Activated T-helper 17 cell treated with anti-CD3 and anti-CD28 coated beads, Interleukin-2, amount 50 U/mL, for 72 hours (primary cell): ENCODE measurements at regions not wholly inside any gene's neighbourhood (a gene's known extent, or its start where the extent isn't known, plus 50 kb on each side); places are given as distances from the start of the nearest gene placed in this dataset.

ENCODE experiments used
- ATAC-seq: fragments of 150-1000 bp; cut with Tn5 transposase; replicated peaks from 2 replicates; pipeline ENCODE4 v1.10.0; 2021; ENCODE audit warnings: mild to moderate bottlenecking, moderate library complexity
- H3K27ac Mint-ChIP-seq: one replicate; pipeline ENCODE4 v1.8.0; 2022; ENCODE audit warnings: mixed read lengths
- H3K27me3 Mint-ChIP-seq: one replicate; pipeline ENCODE4 v1.8.0; 2022; ENCODE audit warnings: mixed read lengths
- H3K36me3 Mint-ChIP-seq: one replicate; pipeline ENCODE4 v1.8.0; 2022; ENCODE audit warnings: low read depth, mild to moderate bottlenecking, mixed read lengths
- H3K4me1 Mint-ChIP-seq: one replicate; pipeline ENCODE4 v1.8.0; 2022; ENCODE audit warnings: mixed read lengths
- H3K4me3 Mint-ChIP-seq: one replicate; pipeline ENCODE4 v1.8.0; 2022; ENCODE audit warnings: mild to moderate bottlenecking, mixed read lengths
- H3K9me3 Mint-ChIP-seq: one replicate; pipeline ENCODE4 v1.8.0; 2022; ENCODE audit warnings: mixed read lengths

DNA sequence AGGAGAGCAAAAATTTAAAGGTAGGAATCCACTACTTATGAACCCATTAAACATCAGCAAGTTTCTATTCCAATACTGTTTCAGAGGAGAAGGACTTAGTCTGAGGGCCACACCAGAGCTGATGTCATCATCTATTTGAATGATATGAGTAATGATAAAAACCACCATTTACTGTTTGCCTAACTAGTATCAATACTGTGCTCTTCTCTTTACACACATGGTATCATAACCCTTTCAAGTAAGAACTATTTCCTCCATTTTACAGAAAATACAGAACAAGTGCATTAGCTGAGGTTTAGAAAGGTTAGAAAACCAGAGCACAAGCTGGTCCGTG, 651.3 kb upstream of the KIRREL3 start:
- no peaks in the 10 kb centered on the region for H3K27me3 Mint-ChIP-seq
- no peaks in the 10 kb centered on the region for H3K9me3 Mint-ChIP-seq
- no peaks in the 10 kb centered on the region for H3K4me1 Mint-ChIP-seq
- no peak overlapping the region for H3K4me3 Mint-ChIP-seq
- peak; percentile 37 for ATAC-seq
- H3K27ac Mint-ChIP-seq, result no peak overlapping the region
- no peaks in the 10 kb centered on the region for H3K36me3 Mint-ChIP-seq

DNA sequence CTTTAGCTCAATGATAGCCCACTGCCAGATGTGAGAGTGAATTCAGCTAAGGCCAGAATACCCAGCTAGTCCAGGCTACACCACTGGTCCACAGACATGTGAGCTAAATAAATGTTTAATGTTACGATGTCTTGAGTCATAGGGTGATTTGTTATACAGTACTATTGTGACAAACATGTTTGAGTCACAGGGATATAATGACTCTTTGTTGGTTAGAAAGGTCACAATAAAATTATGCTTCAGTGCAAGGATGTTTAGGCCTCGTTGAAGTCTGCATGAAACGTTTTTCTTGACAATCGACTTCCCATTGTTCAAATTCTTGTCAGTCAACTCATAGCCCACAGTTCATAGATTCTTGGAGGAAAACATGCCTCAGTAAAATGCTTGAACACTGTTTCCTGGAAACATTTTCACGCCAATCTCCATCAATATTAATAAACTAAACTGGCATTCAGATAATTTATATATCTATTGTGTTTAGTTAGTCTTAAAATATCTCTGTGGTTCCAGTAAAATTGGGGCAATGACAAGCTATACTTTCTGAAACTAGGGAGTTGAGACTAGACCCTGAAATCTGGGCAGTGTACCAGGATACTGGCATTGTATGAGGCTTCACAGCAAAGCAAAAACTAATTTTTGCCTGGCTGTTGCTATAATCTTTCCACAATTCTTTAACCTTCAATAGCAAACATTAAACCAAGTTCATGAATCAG, 650.8 kb upstream of the KIRREL3 start:
- no peaks in the 10 kb centered on the region for H3K27me3 Mint-ChIP-seq
- H3K4me3 Mint-ChIP-seq, result no peak overlapping the region
- no peak overlapping the region for H3K27ac Mint-ChIP-seq
- H3K4me1 Mint-ChIP-seq, result no peaks in the 10 kb centered on the region
- H3K9me3 Mint-ChIP-seq, result no peaks in the 10 kb centered on the region
- peak; percentile 32 for ATAC-seq
- H3K36me3 Mint-ChIP-seq, result no peaks in the 10 kb centered on the region

DNA sequence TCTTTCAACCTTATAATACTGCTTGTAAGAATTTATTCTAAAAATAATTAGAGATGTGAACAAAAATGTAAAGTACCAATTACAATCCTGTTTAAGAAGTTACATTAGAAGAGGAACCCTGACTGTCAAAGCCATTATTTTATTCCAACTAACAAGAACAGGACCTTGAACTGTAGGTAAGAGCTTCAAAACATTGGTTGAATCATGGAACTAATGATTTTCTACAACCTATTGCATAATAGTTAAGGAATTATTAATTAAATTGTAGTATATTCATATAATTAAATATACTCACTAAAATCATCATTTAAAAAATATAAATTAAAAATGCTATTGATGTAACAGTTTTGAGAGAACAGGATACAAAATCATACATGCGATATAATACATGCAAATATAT, 649.4 kb upstream of the KIRREL3 start:
- Mint-ChIP-seq H3K27ac (no peak overlapping the region), H3K4me3 (no peak overlapping the region), H3K9me3 (no peaks in the 10 kb centered on the region), H3K27me3 (no peaks in the 10 kb centered on the region), H3K4me1 (no peaks in the 10 kb centered on the region), H3K36me3 (no peaks in the 10 kb centered on the region)
- no peak for ATAC-seq

DNA sequence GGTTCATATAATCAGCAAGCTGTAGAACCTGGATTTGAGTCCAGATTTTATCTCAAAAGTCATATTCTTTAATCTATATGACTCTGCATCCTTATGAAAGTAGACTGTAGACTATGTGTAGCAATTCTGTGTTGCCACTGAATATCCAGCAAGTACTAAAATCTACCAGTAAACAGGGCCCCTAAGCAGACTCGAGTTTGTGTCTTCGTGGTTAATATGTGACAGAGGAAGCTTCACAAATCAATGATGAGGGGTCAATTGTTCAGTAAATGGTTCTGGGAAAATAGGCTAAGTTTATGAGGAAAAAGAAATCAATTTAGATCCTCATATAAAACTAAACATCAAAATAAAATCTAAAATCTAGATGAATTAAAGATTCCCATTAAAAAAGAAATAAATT, 648.5 kb upstream of the KIRREL3 start:
- ATAC-seq, result no peak
- Mint-ChIP-seq H3K36me3 (no peaks in the 10 kb centered on the region), H3K27me3 (no peaks in the 10 kb centered on the region), H3K4me1 (no peaks in the 10 kb centered on the region), H3K27ac (no peak overlapping the region), H3K9me3 (no peaks in the 10 kb centered on the region), H3K4me3 (no peak overlapping the region)

DNA sequence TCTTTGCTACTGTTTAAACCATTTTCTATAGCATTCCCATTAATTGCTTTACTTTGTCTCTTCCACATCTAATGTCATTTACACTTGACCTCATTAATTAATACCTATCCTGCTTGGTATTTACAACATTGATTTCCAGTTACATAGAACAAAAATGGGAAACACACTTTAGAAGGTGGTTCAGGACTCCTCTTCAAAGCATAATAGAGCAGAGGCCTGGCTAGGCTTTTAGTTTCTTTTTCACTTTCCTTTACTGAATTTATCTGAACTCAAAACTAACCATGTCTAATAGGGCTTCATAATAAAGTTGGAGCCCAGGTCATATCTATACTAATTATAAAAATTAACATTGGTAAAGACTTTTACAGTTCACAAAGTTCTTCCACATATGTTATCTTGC, 648.0 kb upstream of the KIRREL3 start:
- no peaks in the 10 kb centered on the region for H3K9me3 Mint-ChIP-seq
- no peak overlapping the region for H3K4me3 Mint-ChIP-seq
- ATAC-seq, result no peak
- no peaks in the 10 kb centered on the region for H3K36me3 Mint-ChIP-seq
- H3K27me3 Mint-ChIP-seq, result no peaks in the 10 kb centered on the region
- H3K4me1 Mint-ChIP-seq, result no peaks in the 10 kb centered on the region
- no peak overlapping the region for H3K27ac Mint-ChIP-seq

DNA sequence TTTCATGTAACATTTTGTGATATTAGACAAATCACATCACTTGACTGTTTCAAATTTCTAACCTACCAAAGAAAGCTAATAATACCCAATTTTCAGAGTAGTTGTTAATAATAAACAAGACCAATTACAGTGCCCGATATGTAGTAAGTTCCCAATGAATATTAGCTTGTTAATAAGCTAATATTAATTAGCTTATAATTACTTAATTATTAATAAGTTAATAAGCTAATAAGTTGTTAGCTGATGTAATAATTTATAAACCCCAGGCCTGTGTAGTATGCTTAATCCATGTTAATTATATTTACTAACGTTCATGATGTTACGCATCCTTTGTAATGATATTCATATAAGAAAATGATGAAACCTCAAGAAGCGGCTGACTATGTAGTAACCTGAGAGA, 643.8 kb upstream of the KIRREL3 start:
- Mint-ChIP-seq H3K9me3 (no peaks in the 10 kb centered on the region), H3K36me3 (no peaks in the 10 kb centered on the region), H3K27ac (no peak overlapping the region), H3K4me1 (no peaks in the 10 kb centered on the region), H3K27me3 (no peaks in the 10 kb centered on the region), H3K4me3 (no peak overlapping the region)
- ATAC-seq, result no peak

DNA sequence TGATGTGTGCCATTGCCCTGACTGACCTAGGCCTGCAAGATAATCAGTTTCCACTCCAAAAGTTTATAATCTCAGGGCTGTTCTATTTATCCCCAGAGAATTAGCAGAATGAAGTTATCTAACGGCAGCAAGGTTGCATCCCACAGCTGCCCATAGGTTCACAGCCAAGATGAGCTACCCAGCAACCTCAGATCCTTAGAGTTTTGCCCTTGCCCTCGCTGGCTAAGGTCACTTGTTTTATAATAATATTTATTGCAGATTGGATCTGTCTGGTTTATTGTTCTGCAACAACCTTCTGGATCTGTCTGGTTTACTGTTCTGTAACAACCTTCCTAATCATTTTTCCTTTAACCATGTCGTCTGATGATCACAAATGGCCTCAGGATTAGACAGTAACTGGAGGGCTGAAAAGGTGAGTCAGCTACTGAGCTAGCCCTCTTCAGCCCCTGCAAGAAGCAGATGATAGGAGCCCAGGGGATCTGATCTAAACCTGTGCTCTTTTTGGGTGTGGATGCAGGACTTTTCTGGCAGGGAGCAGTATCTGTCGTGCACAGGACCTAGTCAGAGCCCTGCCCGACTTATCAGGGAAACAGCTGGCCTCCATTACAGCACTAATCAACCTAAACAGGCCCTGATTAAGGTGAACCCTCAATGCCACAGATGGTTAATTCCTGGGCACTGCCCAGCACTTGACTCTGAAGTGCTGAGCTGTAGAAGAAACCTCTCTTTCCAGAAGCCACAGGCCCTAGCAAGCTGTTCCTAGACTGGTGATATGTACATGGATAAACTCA, 642.9 kb upstream of the KIRREL3 start:
- H3K4me1 Mint-ChIP-seq, result no peaks in the 10 kb centered on the region

DNA sequence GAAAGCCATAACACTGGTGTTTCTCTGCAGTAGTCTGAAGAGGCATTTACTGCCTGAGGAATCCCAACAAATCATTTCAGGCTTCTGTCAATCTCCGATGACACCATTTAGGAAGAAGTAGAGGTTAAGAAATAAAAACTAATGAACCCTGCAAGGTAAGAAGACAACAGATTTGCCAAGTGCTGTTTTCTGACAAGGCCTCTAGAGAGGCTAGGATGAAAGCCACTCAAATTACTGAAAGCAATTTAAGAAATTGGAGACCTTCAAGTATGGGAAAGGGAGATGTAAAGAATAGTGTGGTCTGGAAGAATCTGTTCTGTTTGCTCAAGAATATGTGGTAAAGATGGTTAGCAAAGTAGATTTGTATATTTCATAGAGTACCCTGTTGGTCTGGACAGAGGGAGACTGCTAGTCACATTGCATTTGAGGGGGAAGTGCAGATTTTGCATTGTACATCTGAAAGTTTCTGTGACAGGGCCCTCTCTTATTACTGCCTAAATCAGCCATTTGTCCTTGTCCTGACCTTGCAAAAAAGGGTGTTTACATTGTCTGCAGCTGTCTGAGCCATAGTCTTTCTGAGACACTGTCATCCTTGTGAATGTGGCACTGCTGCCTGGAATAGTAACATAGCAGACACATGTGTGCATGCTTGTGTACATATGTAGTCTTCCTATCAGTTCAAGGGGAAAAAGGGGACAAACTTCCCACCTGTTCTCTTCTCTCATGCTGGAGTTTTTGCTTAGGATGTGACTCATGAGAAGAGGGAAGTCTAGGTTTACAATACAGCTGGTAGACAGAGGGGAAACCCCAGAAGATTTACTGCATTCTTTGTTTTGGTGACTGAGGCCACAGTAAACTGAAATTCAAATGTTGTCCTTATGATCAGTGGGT, 640.2 kb upstream of the KIRREL3 start:
- ATAC-seq, result peak; percentile 11
- peaks cover 3% of the 10 kb centered on the region for H3K27me3 Mint-ChIP-seq

More for the DNA sequence above, 642.9 kb upstream of the KIRREL3 start:
- H3K27me3 Mint-ChIP-seq, result no peaks in the 10 kb centered on the region
- H3K4me3 Mint-ChIP-seq, result no peak overlapping the region
- H3K36me3 Mint-ChIP-seq, result no peaks in the 10 kb centered on the region
- no peak for ATAC-seq
- H3K9me3 Mint-ChIP-seq, result no peaks in the 10 kb centered on the region
- H3K27ac Mint-ChIP-seq, result no peak overlapping the region

DNA sequence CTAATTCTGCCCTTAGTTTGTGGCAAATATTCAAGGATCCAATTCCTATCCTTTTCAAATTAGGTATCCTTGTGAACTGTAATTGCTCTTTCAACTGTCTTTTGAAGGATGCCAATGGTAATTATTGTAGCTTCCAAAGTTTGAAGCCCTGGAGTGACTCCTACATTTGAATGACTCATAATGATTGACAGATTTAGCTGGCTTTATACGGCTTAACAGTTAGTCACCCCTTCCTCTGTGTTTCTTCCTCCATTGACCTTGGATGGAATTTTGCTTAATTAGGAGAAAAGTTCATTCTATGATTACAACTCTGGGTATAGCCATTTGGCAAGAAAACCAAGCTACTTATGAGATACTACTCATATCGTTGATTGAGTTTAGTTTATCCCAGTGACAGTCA, 639.3 kb upstream of the KIRREL3 start:
- H3K27ac Mint-ChIP-seq, result no peak overlapping the region
- no peaks in the 10 kb centered on the region for H3K4me1 Mint-ChIP-seq
- ATAC-seq, result no peak
- H3K36me3 Mint-ChIP-seq, result no peaks in the 10 kb centered on the region
- H3K9me3 Mint-ChIP-seq, result no peaks in the 10 kb centered on the region
- H3K27me3 Mint-ChIP-seq, result peaks cover 3% of the 10 kb centered on the region
- H3K4me3 Mint-ChIP-seq, result no peak overlapping the region

More for the DNA sequence above, 640.2 kb upstream of the KIRREL3 start:
- H3K27ac Mint-ChIP-seq, result no peak overlapping the region
- no peaks in the 10 kb centered on the region for H3K4me1 Mint-ChIP-seq
- H3K36me3 Mint-ChIP-seq, result no peaks in the 10 kb centered on the region
- H3K4me3 Mint-ChIP-seq, result no peak overlapping the region
- no peaks in the 10 kb centered on the region for H3K9me3 Mint-ChIP-seq

DNA sequence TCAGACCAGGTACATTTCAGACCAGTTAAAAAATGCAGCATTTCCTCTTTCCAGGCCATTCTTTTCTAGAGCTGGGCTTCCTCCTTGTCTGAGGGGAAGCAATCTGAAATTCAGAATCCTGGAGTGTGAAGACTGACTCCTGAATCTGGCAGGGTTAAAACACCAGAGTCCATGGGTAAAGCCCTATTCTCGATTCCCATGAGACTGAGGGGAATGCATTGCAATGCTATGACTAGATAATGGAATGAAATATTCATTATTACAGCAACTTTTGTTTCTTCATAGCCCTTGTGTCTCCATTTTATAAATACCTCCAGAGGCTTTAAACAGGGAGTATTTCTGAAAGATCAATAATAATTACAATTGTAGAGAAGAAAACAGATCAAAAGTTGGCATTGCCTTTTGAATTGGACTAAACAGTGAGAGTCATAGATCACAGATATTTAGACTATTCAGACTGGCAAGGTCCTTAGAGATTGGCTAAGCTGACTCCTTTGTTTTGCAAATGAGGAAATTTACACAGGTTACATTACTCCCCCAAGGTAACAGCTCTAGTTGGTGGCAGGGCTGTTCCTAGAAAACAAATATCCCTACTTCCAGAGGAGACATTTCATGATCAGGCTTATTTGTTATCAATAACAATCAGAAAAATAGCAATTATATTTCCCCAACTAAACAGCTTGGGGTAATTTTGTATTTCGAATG, 632.6 kb upstream of the KIRREL3 start:
- Mint-ChIP-seq H3K27ac (no peak overlapping the region), H3K36me3 (no peaks in the 10 kb centered on the region), H3K27me3 (peaks cover under 1% of the 10 kb centered on the region), H3K4me1 (no peaks in the 10 kb centered on the region), H3K4me3 (no peak overlapping the region), H3K9me3 (no peaks in the 10 kb centered on the region)
- no peak for ATAC-seq

DNA sequence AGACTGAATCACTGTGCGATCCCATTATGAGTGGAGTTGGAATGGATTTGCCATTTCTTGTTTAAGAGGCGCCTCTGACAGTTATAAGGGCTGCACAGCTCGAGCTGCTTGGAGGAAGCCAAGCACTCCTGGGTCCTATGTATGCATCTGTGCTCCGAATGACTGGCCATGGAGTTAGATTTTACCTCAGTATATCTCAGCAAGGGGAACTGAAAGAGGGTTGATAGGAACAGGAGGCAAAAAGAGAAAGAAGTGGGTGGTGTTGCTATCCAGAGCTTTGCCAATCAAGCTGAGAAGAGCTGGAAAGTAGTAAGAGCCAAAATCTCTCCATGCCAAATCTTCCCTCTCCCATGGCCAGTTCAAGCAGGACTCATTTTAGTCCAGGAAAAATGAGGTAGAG, 632.0 kb upstream of the KIRREL3 start:
- no peaks in the 10 kb centered on the region for H3K27me3 Mint-ChIP-seq
- H3K4me1 Mint-ChIP-seq, result no peaks in the 10 kb centered on the region
- no peak for ATAC-seq
- H3K36me3 Mint-ChIP-seq, result no peaks in the 10 kb centered on the region
- H3K27ac Mint-ChIP-seq, result no peak overlapping the region
- H3K9me3 Mint-ChIP-seq, result no peaks in the 10 kb centered on the region
- no peak overlapping the region for H3K4me3 Mint-ChIP-seq

DNA sequence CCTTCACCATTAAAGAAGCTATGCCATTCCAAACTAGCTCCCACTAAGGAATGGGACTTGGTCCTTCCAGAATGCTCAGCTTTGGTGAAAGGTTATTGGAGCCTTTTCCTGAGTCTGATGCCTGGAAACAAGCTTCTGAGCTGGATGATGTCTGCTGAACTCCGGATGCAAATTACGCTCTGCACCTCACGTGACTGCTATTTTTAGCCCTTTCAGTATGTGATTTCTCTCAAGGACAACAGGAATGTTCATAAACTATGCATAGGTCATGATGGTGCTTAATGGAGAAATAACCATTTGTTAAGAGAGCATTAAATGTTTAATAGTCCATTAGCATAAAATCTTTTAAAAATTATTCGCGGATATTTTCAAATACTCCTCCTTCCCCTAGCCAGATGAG, 631.4 kb upstream of the KIRREL3 start:
- H3K36me3 Mint-ChIP-seq, result no peaks in the 10 kb centered on the region
- no peak overlapping the region for H3K4me3 Mint-ChIP-seq
- ATAC-seq, result no peak
- H3K4me1 Mint-ChIP-seq, result no peaks in the 10 kb centered on the region
- H3K27ac Mint-ChIP-seq, result no peak overlapping the region
- no peaks in the 10 kb centered on the region for H3K9me3 Mint-ChIP-seq
- H3K27me3 Mint-ChIP-seq, result no peaks in the 10 kb centered on the region

DNA sequence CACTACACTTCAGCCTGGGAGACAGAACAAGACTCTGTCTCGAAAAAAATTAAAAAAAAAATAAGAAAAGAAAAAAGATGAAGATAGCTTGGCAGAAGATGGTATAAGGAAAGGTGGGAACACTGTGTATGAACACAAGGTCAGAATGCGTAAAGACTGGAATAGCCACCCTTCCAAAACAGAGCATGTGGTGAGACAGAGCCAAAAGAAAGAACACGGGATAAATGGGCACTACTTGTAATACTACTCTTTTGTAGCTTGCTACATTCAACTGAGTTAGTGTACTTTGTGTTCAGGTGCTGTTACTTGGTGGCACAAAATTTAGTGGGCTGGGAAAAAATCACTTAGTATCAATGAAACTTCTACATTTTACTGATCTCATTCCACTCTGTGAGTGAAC, 628.6 kb upstream of the KIRREL3 start:
- H3K4me3 Mint-ChIP-seq, result no peak overlapping the region
- no peaks in the 10 kb centered on the region for H3K9me3 Mint-ChIP-seq
- no peaks in the 10 kb centered on the region for H3K27me3 Mint-ChIP-seq
- H3K4me1 Mint-ChIP-seq, result no peaks in the 10 kb centered on the region
- no peak for ATAC-seq
- H3K27ac Mint-ChIP-seq, result no peak overlapping the region
- no peaks in the 10 kb centered on the region for H3K36me3 Mint-ChIP-seq

DNA sequence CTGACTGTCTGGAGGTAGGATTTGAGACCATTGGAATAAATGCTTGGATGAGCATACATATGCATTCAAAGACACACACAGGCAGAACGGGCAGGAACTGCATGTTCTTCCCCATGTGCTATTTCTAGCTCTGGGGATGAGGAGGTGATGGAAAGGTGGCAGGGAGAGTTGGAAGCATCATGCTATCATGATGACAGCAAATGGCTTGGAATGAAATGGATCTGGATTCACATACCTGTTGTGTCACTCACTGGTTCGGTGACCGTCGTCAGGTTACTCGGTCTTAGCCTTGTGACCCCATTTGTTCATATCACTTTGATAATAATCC, 627.9 kb upstream of the KIRREL3 start:
- Mint-ChIP-seq H3K36me3 (no peaks in the 10 kb centered on the region), H3K27ac (no peak overlapping the region)

More for the DNA sequence above, 627.9 kb upstream of the KIRREL3 start:
- ATAC-seq, result no peak
- no peak overlapping the region for H3K4me3 Mint-ChIP-seq
- H3K9me3 Mint-ChIP-seq, result no peaks in the 10 kb centered on the region
- no peaks in the 10 kb centered on the region for H3K4me1 Mint-ChIP-seq
- no peaks in the 10 kb centered on the region for H3K27me3 Mint-ChIP-seq
